GM23338 (cell line): ENCODE measurements at regions not wholly inside any gene's neighbourhood (a gene's known extent, or its start where the extent isn't known, plus 50 kb on each side); places are given as distances from the start of the nearest gene placed in this dataset.

Experiments
- ATAC-seq: fragments of 200-7000 bp; cut with Tn5 transposase; 3 replicates; pipeline ENCODE4 v1.9.1; 2020
- DNase-seq: peaks from one replicate; pipeline ENCODE4 v3.0.0-alpha.2; 2015; ENCODE audit warnings: low spot score
- H2AFZ ChIP-seq: fragments of 200-600 bp; sonication (generic); 2 replicates; pipeline ENCODE4 v1.8.0; 2016; ENCODE audit warnings: antibody characterized with exemption, mild to moderate bottlenecking, moderate library complexity
- H3F3A ChIP-seq: fragments of 200-600 bp; sonication (generic); replicated peaks from 2 replicates; pipeline ENCODE4 v1.8.0; 2017; ENCODE audit warnings: antibody characterized with exemption, mixed run types, low read depth
- H3K27ac ChIP-seq: fragments of 200-600 bp; sonication (generic); 2 replicates; pipeline ENCODE4 v1.6.1; 2016; ENCODE audit warnings: low read depth
- H3K27me3 ChIP-seq: fragments of 200-600 bp; sonication (generic); 2 replicates; pipeline ENCODE4 v1.8.0; 2016; ENCODE audit warnings: mild to moderate bottlenecking, mixed run types, moderate library complexity; ENCODE audit not compliant: insufficient read depth
- H3K36me3 ChIP-seq: fragments of 200-600 bp; sonication (generic); 2 replicates; pipeline ENCODE4 v1.8.0; 2016; ENCODE audit warnings: mild to moderate bottlenecking; ENCODE audit not compliant: insufficient read depth
- H3K4me1 ChIP-seq: fragments of 200-600 bp; sonication (generic); 2 replicates; pipeline ENCODE4 v1.8.0; 2016; ENCODE audit warnings: mild to moderate bottlenecking, moderate library complexity; ENCODE audit not compliant: insufficient read depth
- H3K4me2 ChIP-seq: fragments of 200-600 bp; sonication (generic); 2 replicates; pipeline ENCODE4 v1.7.1; 2017; ENCODE audit warnings: mixed run types
- H3K4me3 ChIP-seq: fragments of 200-600 bp; sonication (generic); 2 replicates; pipeline ENCODE4 v1.6.1; 2016; ENCODE audit warnings: mixed run types
- H3K79me2 ChIP-seq: fragments of 200-600 bp; sonication (generic); replicated peaks from 2 replicates; pipeline ENCODE4 v1.8.0; 2017; ENCODE audit warnings: mild to moderate bottlenecking; ENCODE audit not compliant: insufficient read depth
- H3K9me2 ChIP-seq: fragments of 200-600 bp; sonication (generic); 2 replicates; pipeline ENCODE4 v1.8.0; 2017; ENCODE audit not compliant: insufficient read depth
- H4K20me1 ChIP-seq: fragments of 200-600 bp; sonication (generic); replicated peaks from 2 replicates; pipeline ENCODE4 v1.8.0; 2017; ENCODE audit warnings: mild to moderate bottlenecking; ENCODE audit not compliant: insufficient read depth
- H3K27ac Mint-ChIP-seq: 2 replicates; pipeline ENCODE4 v1.8.0; 2020; ENCODE audit warnings: inconsistent platforms, mild to moderate bottlenecking, moderate library complexity, mixed read lengths
- H3K27me3 Mint-ChIP-seq: 3 replicates; pipeline ENCODE4 v1.8.0; 2022; ENCODE audit warnings: low read depth, mild to moderate bottlenecking, moderate library complexity, mixed read lengths, inconsistent platforms; ENCODE audit not compliant: insufficient read depth, poor library complexity
- H3K36me3 Mint-ChIP-seq: 3 replicates; pipeline ENCODE4 v1.8.0; 2021; ENCODE audit warnings: low read depth, mild to moderate bottlenecking, inconsistent platforms, moderate library complexity, mixed read lengths
- H3K4me1 Mint-ChIP-seq: 3 replicates; pipeline ENCODE4 v1.8.0; 2020; ENCODE audit warnings: mild to moderate bottlenecking, inconsistent platforms, mixed read lengths
- H3K4me3 Mint-ChIP-seq: 3 replicates; pipeline ENCODE4 v1.8.0; 2021; ENCODE audit warnings: moderate library complexity, mild to moderate bottlenecking, inconsistent platforms, mixed read lengths
- H3K9me3 Mint-ChIP-seq: 3 replicates; pipeline ENCODE4 v1.8.0; 2020; ENCODE audit warnings: moderate library complexity, mild to moderate bottlenecking, inconsistent platforms, mixed read lengths
- CREB1 ChIP-seq: fragments of 250-450 bp; sonication (Bioruptor Pico); IDR thresholded peaks from 2 replicates; pipeline ENCODE4 v1.5.0; 2020; ENCODE audit warnings: low read depth, mild to moderate bottlenecking, moderate library complexity
- EZH2 ChIP-seq: fragments of 200-600 bp; sonication (generic); IDR thresholded peaks from one replicate; pipeline ENCODE4 v1.8.0; 2017; ENCODE audit warnings: antibody characterized with exemption, mild to moderate bottlenecking, low read depth; ENCODE audit not compliant: unreplicated experiment
- JUNB ChIP-seq: IDR thresholded peaks from one replicate; pipeline ENCODE4 v1.6.1; 2016; ENCODE audit warnings: antibody characterized with exemption; ENCODE audit not compliant: unreplicated experiment
- REST ChIP-seq: IDR thresholded peaks from one replicate; pipeline ENCODE4 v1.6.1; 2018; ENCODE audit warnings: antibody characterized with exemption; ENCODE audit not compliant: unreplicated experiment
- ZNF114 ChIP-seq: fragments of 250-450 bp; sonication (Bioruptor Pico); IDR thresholded peaks from 2 replicates; pipeline ENCODE4 v1.5.0; 2020; ENCODE audit warnings: mild to moderate bottlenecking, moderate library complexity
- ZNF462 ChIP-seq: fragments of 250-450 bp; sonication (Bioruptor Pico); IDR thresholded peaks from 2 replicates; pipeline ENCODE4 v1.5.0; 2020; ENCODE audit warnings: mild to moderate bottlenecking, moderate library complexity

GRCh38 chr15:31824024-31824423, 206.3 kb upstream of the CHRNA7 start (continued):
- no peak for TF ChIP-seq ZNF462 (CRISPR knock-in tag)
- TF ChIP-seq JUNB = no peak

- peaks cover 26% of the 10 kb centered on the region for H3K9me3 Mint-ChIP-seq
- no peak overlapping the region for H3K4me2 ChIP-seq
- no peaks in the 10 kb centered on the region for H3K4me1 ChIP-seq
- ATAC-seq = no peak
- peaks cover 12% of the 10 kb centered on the region; the same call in 2 of the 3 replicates for H3K36me3 Mint-ChIP-seq
- H3K9me2 ChIP-seq = peaks cover 5% of the 10 kb centered on the region; the same call in 1 of the 2 replicates
- no peaks in the 10 kb centered on the region for H3K27me3 Mint-ChIP-seq
- no peak overlapping the region for H3K4me3 ChIP-seq
- H3K4me3 Mint-ChIP-seq = no peak overlapping the region
- DNase-seq = no peak
- H3K36me3 ChIP-seq = no peaks in the 10 kb centered on the region
- H3K27ac ChIP-seq = no peak overlapping the region
- no peaks in the 10 kb centered on the region for H3K27me3 ChIP-seq
- no peaks in the 10 kb centered on the region for H3K79me2 ChIP-seq
- no peaks in the 10 kb centered on the region for H3F3A ChIP-seq
- no peak overlapping the region for H3K27ac Mint-ChIP-seq
- no peaks in the 10 kb centered on the region for H3K4me1 Mint-ChIP-seq
- H2AFZ ChIP-seq = no peak overlapping the region
- H4K20me1 ChIP-seq = no peaks in the 10 kb centered on the region
- TF ChIP-seq EZH2 = no peak
- TF ChIP-seq REST = no peak
- TF ChIP-seq ZNF114 = no peak
- no peak for TF ChIP-seq ZNF462 (CRISPR knock-in tag)
- no peak for TF ChIP-seq CREB1 (CRISPR knock-in tag)
- TF ChIP-seq JUNB = no peak
These were observed 201.7 kb upstream of the CHRNA7 start for GRCh38 chr15:31828594-31828993.
